AG09309 (cell line): ENCODE measurements at regions not wholly inside any gene's neighbourhood (a gene's known extent, or its start where the extent isn't known, plus 50 kb on each side); places are given as distances from the start of the nearest gene placed in this dataset.

Experiments
- DNase-seq: peaks from one replicate; pipeline ENCODE4 v3.0.0-alpha.2; 2010; ENCODE audit warnings: low read depth
- H3K4me3 ChIP-seq: 2 replicates; pipeline ENCODE4 v1.5.1; 2011; ENCODE audit warnings: mild to moderate bottlenecking, low read depth, low read length, moderate library complexity; ENCODE audit not compliant: control insufficient read depth
- TF ChIP-seq, protein P1 (sequence below): IDR thresholded peaks from 2 replicates; pipeline ENCODE4 v1.5.1; 2011; ENCODE audit warnings: mild to moderate bottlenecking, low read depth, low read length, inconsistent platforms; ENCODE audit not compliant: insufficient read depth, control insufficient read depth; ENCODE audit errors: missing control alignments

DNA sequence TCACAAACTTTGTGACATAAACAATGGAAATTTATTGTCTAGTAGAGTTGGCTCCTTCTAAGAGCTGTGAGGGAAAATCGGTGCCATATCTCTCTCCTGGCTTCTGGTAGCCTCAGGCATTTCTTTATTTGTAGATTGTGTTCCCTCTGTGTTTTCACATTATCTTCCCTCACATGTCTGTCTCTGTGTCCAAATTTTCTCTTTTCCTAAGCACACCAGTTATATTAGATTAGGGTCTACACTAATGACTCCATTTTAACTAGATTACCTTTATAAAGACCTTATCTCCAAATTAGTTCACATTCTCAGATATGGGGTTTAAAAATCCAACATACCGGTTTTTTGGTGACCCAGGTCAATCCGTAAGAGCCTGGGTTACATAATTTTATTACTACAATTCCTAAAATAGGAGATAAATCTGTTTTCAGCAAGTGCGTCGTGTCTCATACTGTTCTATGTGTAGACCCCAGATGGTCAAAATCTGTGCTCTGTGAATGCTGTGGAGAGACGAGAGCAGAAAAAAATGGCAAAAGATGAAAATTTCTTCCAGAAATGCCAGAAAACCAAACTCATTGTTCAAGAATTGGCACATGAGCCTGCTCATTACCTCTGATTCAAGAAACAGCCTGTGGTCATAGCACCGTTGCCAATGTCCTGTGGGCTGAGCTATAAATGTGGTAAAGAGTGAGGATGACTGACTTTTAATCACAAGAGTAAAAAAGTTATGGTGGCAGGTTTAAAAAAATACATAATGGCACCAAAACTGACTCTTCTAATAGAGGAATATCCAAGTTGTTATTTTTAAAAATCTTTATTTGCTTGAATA is 574.7 kb downstream of the PCDH7 start:
- TF ChIP-seq, protein P1, sequence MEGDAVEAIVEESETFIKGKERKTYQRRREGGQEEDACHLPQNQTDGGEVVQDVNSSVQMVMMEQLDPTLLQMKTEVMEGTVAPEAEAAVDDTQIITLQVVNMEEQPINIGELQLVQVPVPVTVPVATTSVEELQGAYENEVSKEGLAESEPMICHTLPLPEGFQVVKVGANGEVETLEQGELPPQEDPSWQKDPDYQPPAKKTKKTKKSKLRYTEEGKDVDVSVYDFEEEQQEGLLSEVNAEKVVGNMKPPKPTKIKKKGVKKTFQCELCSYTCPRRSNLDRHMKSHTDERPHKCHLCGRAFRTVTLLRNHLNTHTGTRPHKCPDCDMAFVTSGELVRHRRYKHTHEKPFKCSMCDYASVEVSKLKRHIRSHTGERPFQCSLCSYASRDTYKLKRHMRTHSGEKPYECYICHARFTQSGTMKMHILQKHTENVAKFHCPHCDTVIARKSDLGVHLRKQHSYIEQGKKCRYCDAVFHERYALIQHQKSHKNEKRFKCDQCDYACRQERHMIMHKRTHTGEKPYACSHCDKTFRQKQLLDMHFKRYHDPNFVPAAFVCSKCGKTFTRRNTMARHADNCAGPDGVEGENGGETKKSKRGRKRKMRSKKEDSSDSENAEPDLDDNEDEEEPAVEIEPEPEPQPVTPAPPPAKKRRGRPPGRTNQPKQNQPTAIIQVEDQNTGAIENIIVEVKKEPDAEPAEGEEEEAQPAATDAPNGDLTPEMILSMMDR: no peak
- DNase-seq: no peak
- no peak overlapping the region for H3K4me3 ChIP-seq

DNA sequence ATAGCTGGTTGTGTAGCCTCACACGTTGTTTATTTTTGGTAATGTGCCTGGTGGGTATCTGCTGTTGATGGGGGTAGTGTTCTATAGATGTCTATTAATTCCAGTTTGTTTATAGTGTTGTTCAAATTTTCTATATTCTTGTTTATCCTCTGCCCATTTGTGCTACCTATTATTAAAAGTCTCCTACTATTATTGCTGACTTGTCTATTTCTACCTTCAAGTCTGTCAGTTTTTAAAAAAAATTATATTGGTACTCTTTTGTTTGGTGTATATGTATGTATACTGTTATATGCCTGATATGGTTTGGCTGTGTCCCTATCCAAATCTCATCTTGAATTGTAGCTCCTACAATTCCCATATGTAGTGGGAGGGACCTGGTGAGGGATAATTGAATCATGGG is 578.6 kb downstream of the PCDH7 start:
- no peak for DNase-seq
- TF ChIP-seq, protein P1: no peak
- no peak overlapping the region for H3K4me3 ChIP-seq

DNA sequence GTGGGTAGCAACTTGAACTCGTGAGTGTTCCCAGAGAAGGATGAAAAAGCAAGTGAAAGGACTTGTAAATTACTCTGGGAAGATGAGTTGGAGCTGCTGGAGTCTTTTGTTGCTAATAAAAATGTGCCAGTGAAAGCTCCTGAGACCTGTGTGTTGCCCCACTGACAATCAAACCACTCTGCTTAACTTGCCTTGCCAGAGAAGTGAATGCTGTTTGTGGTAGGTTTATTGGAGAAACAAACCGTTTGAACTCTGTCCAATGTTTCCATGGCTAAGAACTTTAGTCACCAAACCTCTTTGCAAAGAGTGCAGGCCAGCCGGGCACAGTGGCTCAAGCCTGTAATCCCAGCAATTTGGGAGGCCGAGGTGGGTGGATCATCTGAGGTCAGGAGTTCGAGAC is 586.9 kb downstream of the PCDH7 start:
- peak; percentile 11 for DNase-seq
- TF ChIP-seq, protein P1: no peak
- no peak overlapping the region for H3K4me3 ChIP-seq

DNA sequence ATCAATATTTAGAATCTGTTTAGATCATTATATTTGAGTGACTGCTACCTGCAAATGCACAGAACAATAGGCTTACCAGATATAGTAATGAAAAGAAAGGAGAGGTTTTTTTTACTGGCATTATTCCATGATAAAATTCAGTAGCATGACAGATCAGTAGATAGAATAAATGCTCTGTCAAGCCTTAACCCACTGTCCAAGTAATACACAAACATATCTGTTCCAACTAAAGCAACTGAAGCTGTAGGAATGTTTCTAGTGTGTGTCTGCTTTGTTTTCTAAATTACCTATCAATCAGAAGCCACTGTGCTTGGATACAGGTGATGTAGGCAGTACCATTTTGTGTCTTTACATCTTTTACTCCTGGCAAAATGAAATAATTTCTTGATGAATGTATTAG is 604.6 kb downstream of the PCDH7 start:
- H3K4me3 ChIP-seq: no peak overlapping the region
- DNase-seq: no peak
- TF ChIP-seq, protein P1: no peak

DNA sequence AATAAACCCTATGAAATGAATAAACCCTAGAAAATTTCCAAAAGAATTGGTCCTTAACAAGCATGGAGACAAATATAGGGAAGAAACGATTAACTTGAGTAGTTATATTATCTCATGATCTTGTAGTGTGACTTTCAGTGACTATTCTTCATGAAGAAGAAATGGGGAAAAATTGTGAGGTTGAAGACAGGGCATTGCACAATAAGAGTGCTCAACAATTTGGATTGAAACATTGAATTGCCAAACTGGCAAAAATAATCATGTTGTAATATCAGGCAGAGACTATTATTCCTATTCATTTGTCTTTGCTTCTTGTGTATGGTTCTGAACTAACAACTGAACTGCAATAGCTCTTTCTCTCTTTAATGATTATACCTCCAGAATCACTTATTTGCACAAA is 605.1 kb downstream of the PCDH7 start:
- TF ChIP-seq, protein P1: no peak
- no peak for DNase-seq
- H3K4me3 ChIP-seq: no peak overlapping the region

DNA sequence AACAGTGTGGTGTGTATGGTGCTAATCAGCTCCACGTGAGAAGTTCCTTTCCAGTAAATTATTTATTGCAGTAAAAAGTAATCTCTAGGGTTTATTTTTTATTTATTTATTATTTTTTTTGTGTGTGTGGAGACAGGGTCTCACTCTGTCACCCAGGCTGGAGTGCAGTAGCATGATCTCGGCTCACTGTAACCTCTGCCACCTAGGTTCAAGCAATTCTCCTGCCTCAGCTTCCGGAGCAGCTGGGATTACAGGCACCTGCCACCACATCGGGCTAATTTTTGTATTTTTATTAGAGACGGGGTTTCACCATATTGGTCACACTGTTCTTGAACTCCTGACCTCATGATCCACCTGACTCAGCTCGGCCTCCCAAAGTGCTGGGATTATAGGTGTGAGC is 606.9 kb downstream of the PCDH7 start:
- TF ChIP-seq, protein P1: no peak
- no peak overlapping the region for H3K4me3 ChIP-seq
- no peak for DNase-seq
